ENCODE measurements at regions not wholly inside any gene's neighbourhood (a gene's known extent, or its start where the extent isn't known, plus 50 kb on each side); places are given as distances from the start of the nearest gene placed in this dataset. TPM values are rescaled to one million over a fixed set of nuclear protein-coding genes. Genes with fewer than 3 reads are reported as not detected.

DNA sequence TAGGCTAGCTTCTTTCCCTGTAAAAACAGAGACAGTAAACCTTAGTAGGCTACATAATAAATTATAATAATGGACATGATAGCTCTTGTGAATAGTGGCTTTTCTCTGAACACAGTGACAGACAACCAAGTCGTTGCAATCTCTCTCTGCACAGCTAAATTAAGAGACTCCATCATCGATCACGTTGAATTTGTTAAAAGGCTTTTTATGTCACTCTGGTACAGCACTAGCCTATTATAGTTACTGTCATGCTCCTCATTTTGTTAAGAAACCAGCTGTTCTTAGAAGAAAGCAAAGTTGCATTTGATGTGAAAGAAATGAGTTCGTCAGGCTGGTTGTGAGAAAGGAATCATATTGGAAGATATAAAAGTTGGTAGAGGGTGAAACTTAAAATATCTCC lies 50.3 kb upstream of the ARHGAP28 start:
- Histone ChIP-seq H3K9me3 (ENCODE audit: low read depth) (no peaks in the 10 kb centered on the region), H3K27ac (no peak overlapping the region), H2AFZ (no peak overlapping the region), H3K4me2 (no peak overlapping the region), H3K79me2 (no peaks in the 10 kb centered on the region), H4K20me1 (ENCODE audit: insufficient read depth, poor library complexity, severe bottlenecking) (no peaks in the 10 kb centered on the region), H3K27me3 (no peaks in the 10 kb centered on the region), H3K4me1 (ENCODE audit: insufficient read depth) (peaks cover 10% of the 10 kb centered on the region), H3K36me3 (replicated peaks; ENCODE audit: insufficient read depth, low read depth) (no peaks in the 10 kb centered on the region), H3K9me2 (replicated peaks; ENCODE audit: insufficient read depth) (no peaks in the 10 kb centered on the region), H3K4me3 (no peak overlapping the region)
- WGBS (ENCODE audit: low lambda C conversion rate, missing lambda C conversion rate): 66% methylated on average over 4 of the region's 4 CpGs
- TF ChIP-seq EZH2 (IDR thresholded peaks at IDR 0.05; ENCODE audit: borderline replicate concordance) (no peak), EZH2phosphoT487 (IDR thresholded peaks at IDR 0.05; ENCODE audit: low read depth, severe bottlenecking, unreplicated experiment) (no peak)
- TF ChIP-seq, protein P1, sequence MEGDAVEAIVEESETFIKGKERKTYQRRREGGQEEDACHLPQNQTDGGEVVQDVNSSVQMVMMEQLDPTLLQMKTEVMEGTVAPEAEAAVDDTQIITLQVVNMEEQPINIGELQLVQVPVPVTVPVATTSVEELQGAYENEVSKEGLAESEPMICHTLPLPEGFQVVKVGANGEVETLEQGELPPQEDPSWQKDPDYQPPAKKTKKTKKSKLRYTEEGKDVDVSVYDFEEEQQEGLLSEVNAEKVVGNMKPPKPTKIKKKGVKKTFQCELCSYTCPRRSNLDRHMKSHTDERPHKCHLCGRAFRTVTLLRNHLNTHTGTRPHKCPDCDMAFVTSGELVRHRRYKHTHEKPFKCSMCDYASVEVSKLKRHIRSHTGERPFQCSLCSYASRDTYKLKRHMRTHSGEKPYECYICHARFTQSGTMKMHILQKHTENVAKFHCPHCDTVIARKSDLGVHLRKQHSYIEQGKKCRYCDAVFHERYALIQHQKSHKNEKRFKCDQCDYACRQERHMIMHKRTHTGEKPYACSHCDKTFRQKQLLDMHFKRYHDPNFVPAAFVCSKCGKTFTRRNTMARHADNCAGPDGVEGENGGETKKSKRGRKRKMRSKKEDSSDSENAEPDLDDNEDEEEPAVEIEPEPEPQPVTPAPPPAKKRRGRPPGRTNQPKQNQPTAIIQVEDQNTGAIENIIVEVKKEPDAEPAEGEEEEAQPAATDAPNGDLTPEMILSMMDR (IDR thresholded peaks at IDR 0.05; ENCODE audit: poor library complexity): no peak
- no peak for DNase-seq (ENCODE audit: low spot score)

Small RNA genes lying in the stretch of these regions (small RNA-seq; reads per million reads assigned to genes)
- gene RN7SL282P: not detected
